GM23248 (cell line): ENCODE measurements at regions not wholly inside any gene's neighbourhood (a gene's known extent, or its start where the extent isn't known, plus 50 kb on each side); places are given as distances from the start of the nearest gene placed in this dataset.

Experiments used
- EZH2 ChIP-seq: fragments of 200-600 bp; sonication (generic); IDR thresholded peaks from 2 replicates; pipeline ENCODE4 v1.6.1; 2018; ENCODE audit warnings: antibody characterized with exemption, mild to moderate bottlenecking; ENCODE audit not compliant: insufficient read depth, poor library complexity, severe bottlenecking
- EZH2phosphoT487 ChIP-seq: fragments of 200-600 bp; sonication (generic); IDR thresholded peaks from 2 replicates; pipeline ENCODE4 v1.6.1; 2018; ENCODE audit warnings: antibody characterized with exemption, moderate library complexity, mild to moderate bottlenecking, low read depth; ENCODE audit not compliant: insufficient read depth

GRCh38 chr20:48042628-48043027 lies 257.3 kb upstream of the SULF2 start:
- TF ChIP-seq EZH2 (no peak), EZH2phosphoT487 (no peak)
